Endothelial cell of umbilical vein (primary cell): ENCODE measurements at regions not wholly inside any gene's neighbourhood (a gene's known extent, or its start where the extent isn't known, plus 50 kb on each side); places are given as distances from the start of the nearest gene placed in this dataset.

Experiments
- BruUV-seq: library from RNA; stranded (reverse); fragments of 400-500 nt; replicated peaks from 2 replicates; lab custom pipeline; 2021; lab: Mats Ljungman, UMichigan
- CTCF ChIA-PET: fragments of 300-600, 350-600 bp; sonication (Branson Sonifier 250); formaldehyde crosslinking; loops from one replicate; lab custom pipeline; 2021; ENCODE audit warnings: antibody characterized with exemption, inconsistent platforms; lab: Charles Lee
- POLR2A ChIA-PET: fragments of 300-600, 350-600 bp; sonication (Branson Sonifier 250); formaldehyde crosslinking; loops from one replicate; lab custom pipeline; 2021; ENCODE audit warnings: antibody characterized with exemption, inconsistent platforms; lab: Charles Lee
- DNase-seq: peaks from one replicate; pipeline ENCODE4 v3.0.0-alpha.2; 2011; ENCODE audit warnings: low read depth, low spot score
- FAIRE-seq: peaks from 2 replicates; lab custom pipeline; 2011; peaks lifted over from hg19 to GRCh38; lab: Jason Lieb, UNC
- H2AFZ ChIP-seq: 2 replicates; pipeline ENCODE4 v1.6.0; 2012; ENCODE audit warnings: low read depth, low read length, control low read depth, inconsistent platforms
- H3K27ac ChIP-seq: 2 replicates; pipeline ENCODE4 v1.5.1; 2011; ENCODE audit warnings: low read depth, mild to moderate bottlenecking, control low read depth, low read length, moderate library complexity; ENCODE audit not compliant: insufficient read depth
- H3K27me3 ChIP-seq, 2 experiments: 2 replicates each; pipeline versions ENCODE4 v1.6.0 to v1.6.1; 2011; ENCODE audit warnings: low read length in 2 of 2, mixed read lengths in 1 of 2; ENCODE audit not compliant: control insufficient read depth in 2 of 2, insufficient read depth in 2 of 2
- H3K36me3 ChIP-seq, 2 experiments: 2 replicates in 1 of 2; 3 replicates in 1 of 2; pipeline ENCODE4 v1.5.1; 2011; ENCODE audit warnings: low read length in 2 of 2, mild to moderate bottlenecking in 1 of 2, moderate library complexity in 1 of 2; ENCODE audit not compliant: control insufficient read depth in 2 of 2, insufficient read depth in 2 of 2; ENCODE audit errors: extremely low read depth in 1 of 2
- H3K4me1 ChIP-seq: 3 replicates; pipeline ENCODE4 v1.5.1; 2011; ENCODE audit warnings: mild to moderate bottlenecking, low read length; ENCODE audit not compliant: control insufficient read depth, insufficient read depth; ENCODE audit errors: extremely low read depth
- H3K4me2 ChIP-seq: 2 replicates; pipeline ENCODE4 v1.6.1; 2011; ENCODE audit warnings: low read length, control low read depth, mixed read lengths; ENCODE audit not compliant: insufficient read depth
- H3K4me3 ChIP-seq, 3 experiments: fragments of 200-600 bp in 1 of 3; sonication (generic), shearing (Covaris generic) in 1 of 3; replicated peaks in 1 of 3; 2 replicates each; pipeline ENCODE4 v1.5.1; 2011 to 2016; ENCODE audit warnings: control low read depth in 3 of 3, low read length in 3 of 3, mild to moderate bottlenecking in 2 of 3, inconsistent platforms in 1 of 3, low read depth in 1 of 3, moderate library complexity in 1 of 3; ENCODE audit not compliant: insufficient read depth in 1 of 3
- H3K79me2 ChIP-seq: 2 replicates; pipeline ENCODE4 v1.6.0; 2012; ENCODE audit warnings: low read length, inconsistent platforms; ENCODE audit not compliant: control insufficient read depth, insufficient read depth
- H3K9ac ChIP-seq: replicated peaks from 2 replicates; pipeline ENCODE3; 2011; ENCODE audit warnings: low read length, control low read depth; ENCODE audit not compliant: insufficient read depth; ENCODE audit errors: extremely low read depth
- H3K9me1 ChIP-seq: replicated peaks from 3 replicates; pipeline ENCODE4 v1.6.0; 2011; ENCODE audit warnings: mild to moderate bottlenecking, low read length; ENCODE audit not compliant: control insufficient read depth, insufficient read depth; ENCODE audit errors: extremely low read depth
- H3K9me3 ChIP-seq: replicated peaks from 2 replicates; pipeline ENCODE4 v1.5.1; 2012; ENCODE audit warnings: low read length, inconsistent platforms; ENCODE audit not compliant: control insufficient read depth, insufficient read depth
- H4K20me1 ChIP-seq: replicated peaks from 2 replicates; pipeline ENCODE3; 2011; ENCODE audit warnings: mild to moderate bottlenecking, low read length; ENCODE audit not compliant: control insufficient read depth, insufficient read depth; ENCODE audit errors: extremely low read depth
- CTCF ChIP-seq, 2 donors: IDR thresholded peaks; 1 replicate in 1 of 2; 2 replicates in 1 of 2; pipeline ENCODE4 v1.5.1; 2011; ENCODE audit warnings: low read length in 2 of 2, mild to moderate bottlenecking in 2 of 2, moderate library complexity in 2 of 2, control low read depth in 1 of 2, inconsistent platforms in 1 of 2, low read depth in 1 of 2; ENCODE audit not compliant: insufficient read depth in 1 of 2; ENCODE audit errors: extremely low read depth in 1 of 2
- EZH2 ChIP-seq: IDR thresholded peaks from 2 replicates; pipeline ENCODE4 v1.6.1; 2012; ENCODE audit warnings: borderline replicate concordance, low read depth, mild to moderate bottlenecking, moderate library complexity, low read length, inconsistent platforms; ENCODE audit not compliant: severe bottlenecking
- FOS ChIP-seq: IDR thresholded peaks from 2 replicates; pipeline ENCODE4 v1.6.1; 2011; ENCODE audit warnings: mild to moderate bottlenecking, low read length, moderate library complexity, borderline replicate concordance; ENCODE audit not compliant: insufficient read depth
- GATA2 ChIP-seq: IDR thresholded peaks from 2 replicates; pipeline ENCODE4 v1.7.0; 2011; ENCODE audit warnings: low read depth, mild to moderate bottlenecking, moderate library complexity, mixed read lengths, low read length; ENCODE audit not compliant: insufficient read length, insufficient read depth
- JUN ChIP-seq: IDR thresholded peaks from 2 replicates; pipeline ENCODE4 v1.6.1; 2011; ENCODE audit warnings: borderline replicate concordance, low read depth; ENCODE audit not compliant: insufficient read length, insufficient read depth
- MYC ChIP-seq: IDR thresholded peaks from one replicate; pipeline ENCODE4 v1.6.1; 2011; ENCODE audit warnings: mild to moderate bottlenecking, low read depth, low read length
- POLR2A ChIP-seq: IDR thresholded peaks from 2 replicates; pipeline ENCODE4 v1.6.1; 2012; ENCODE audit warnings: low read depth, mild to moderate bottlenecking, control low read depth, low read length
- POLR2AphosphoS5 ChIP-seq: IDR thresholded peaks from 2 replicates; pipeline ENCODE4 v1.6.1; 2012; ENCODE audit warnings: low read depth, mild to moderate bottlenecking, control low read depth, low read length, moderate library complexity; ENCODE audit not compliant: insufficient read depth
- dilution Hi-C: fragments of 300-500 bp; cut with MboI; formaldehyde crosslinking; loops from one replicate; pipeline ENCODE4 v1.15.0; 2019; ENCODE audit warnings: low sequenced_read_pairs; ENCODE audit not compliant: extremely low pct_ligation_motif_present
- intact Hi-C: fragments of 100-400 bp; cut with micrococcal nuclease; formaldehyde crosslinking; loops from one replicate; pipeline ENCODE4 v1.10.0; 2022
- TF ChIP-seq, protein P1 (sequence below): IDR thresholded peaks from 2 replicates; pipeline ENCODE4 v1.6.1; 2011; ENCODE audit not compliant: insufficient read depth, insufficient read length

DNA sequence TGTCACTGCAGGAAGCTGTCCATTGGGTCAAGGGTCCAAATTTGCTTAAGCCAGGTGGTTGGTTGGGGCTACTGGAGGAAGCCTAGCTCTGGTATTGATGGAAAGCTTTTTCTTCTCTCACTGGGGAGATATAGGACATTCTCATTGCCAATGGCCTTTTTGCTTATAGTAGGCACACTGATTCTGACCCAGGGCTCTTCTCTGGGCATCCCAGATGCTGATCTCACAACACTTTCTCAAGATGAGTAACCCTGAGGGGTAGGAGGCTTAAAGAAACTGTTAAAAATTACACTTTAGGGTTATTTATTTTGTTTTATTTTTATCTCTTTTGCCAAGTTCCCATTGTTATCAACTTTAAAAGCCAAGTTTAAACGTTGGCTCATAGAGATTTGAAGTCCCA, 337.8 kb downstream of the LRRC3B start:
- no peaks in the 10 kb centered on the region for H3K9me1 ChIP-seq
- FAIRE-seq (no peak), DNase-seq (no peak)
- H2AFZ ChIP-seq, result no peak overlapping the region
- no TSS peak for BruUV-seq
- peaks cover 2% of the 10 kb centered on the region for H3K9me3 ChIP-seq
- CTCF ChIA-PET, result no interaction called here
- dilution Hi-C loops (no loop called here), intact Hi-C loops (no loop called here)
- TF ChIP-seq JUN (no peak), FOS (no peak), POLR2AphosphoS5 (no peak), GATA2 (no peak), POLR2A (no peak), MYC (no peak), CTCF (IDR thresholded peaks at IDR 0.05; ENCODE audit: extremely low read depth in 1 of 2, insufficient read depth in 1 of 2, low read depth in 1 of 2, low read length in 2 of 2) (no peak), EZH2 (no peak)
- TF ChIP-seq, protein P1, sequence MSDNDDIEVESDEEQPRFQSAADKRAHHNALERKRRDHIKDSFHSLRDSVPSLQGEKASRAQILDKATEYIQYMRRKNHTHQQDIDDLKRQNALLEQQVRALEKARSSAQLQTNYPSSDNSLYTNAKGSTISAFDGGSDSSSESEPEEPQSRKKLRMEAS, result no peak
- H3K4me2 ChIP-seq, result no peak overlapping the region
- H3K4me3 ChIP-seq, result no peak overlapping the region
- no peaks in the 10 kb centered on the region for H3K79me2 ChIP-seq
- H3K27ac ChIP-seq, result no peak overlapping the region
- H3K9ac ChIP-seq, result no peak overlapping the region
- H3K36me3 ChIP-seq, result no peaks in the 10 kb centered on the region
- no peaks in the 10 kb centered on the region for H3K4me1 ChIP-seq
- H3K27me3 ChIP-seq, result no peaks in the 10 kb centered on the region
- no peaks in the 10 kb centered on the region for H4K20me1 ChIP-seq
- POLR2A ChIA-PET, result no interaction called here
